RWPE2 (cell line): ENCODE measurements at regions not wholly inside any gene's neighbourhood (a gene's known extent, or its start where the extent isn't known, plus 50 kb on each side); places are given as distances from the start of the nearest gene placed in this dataset.

ENCODE experiments used
- ATAC-seq: fragments of 200-7000 bp; cut with Tn5 transposase; 3 replicates; pipeline ENCODE4 v1.9.1; 2021; ENCODE audit warnings: low read depth
- DNase-seq: peaks from one replicate; pipeline ENCODE4 v3.0.0-alpha.2; 2020; ENCODE audit warnings: low spot score
- H3K27ac ChIP-seq: fragments of 450-650 bp; 2 replicates; pipeline ENCODE4 v1.5.1; 2017; ENCODE audit warnings: mild to moderate bottlenecking; ENCODE audit not compliant: poor library complexity, severe bottlenecking
- H3K27me3 ChIP-seq: fragments of 250-450 bp; sonication (Bioruptor Pico); 2 replicates; pipeline ENCODE4 v1.5.1; 2021; ENCODE audit warnings: mild to moderate bottlenecking, moderate library complexity; ENCODE audit not compliant: insufficient read depth, poor library complexity, severe bottlenecking
- H3K36me3 ChIP-seq: fragments of 250-450 bp; sonication (Bioruptor Pico); 2 replicates; pipeline ENCODE4 v1.5.1; 2020; ENCODE audit warnings: low read depth, mild to moderate bottlenecking, moderate library complexity
- H3K4me1 ChIP-seq: fragments of 250-450 bp; sonication (Bioruptor Pico); 2 replicates; pipeline ENCODE4 v1.5.1; 2021; ENCODE audit warnings: mild to moderate bottlenecking, moderate library complexity; ENCODE audit not compliant: insufficient read depth, poor library complexity, severe bottlenecking
- H3K4me3 ChIP-seq: fragments of 250-450 bp; sonication (Bioruptor Pico); 2 replicates; pipeline ENCODE4 v1.5.1; 2021; ENCODE audit warnings: mild to moderate bottlenecking, moderate library complexity; ENCODE audit not compliant: severe bottlenecking
- H3K9me3 ChIP-seq: fragments of 250-450 bp; sonication (Bioruptor Pico); 2 replicates; pipeline ENCODE4 v1.5.1; 2021; ENCODE audit warnings: mild to moderate bottlenecking, moderate library complexity; ENCODE audit not compliant: severe bottlenecking
- CTCF ChIP-seq: fragments of 450-650 bp; IDR thresholded peaks from one replicate; pipeline ENCODE4 v1.5.1; 2017; ENCODE audit warnings: mild to moderate bottlenecking, moderate library complexity; ENCODE audit not compliant: poor library complexity, severe bottlenecking

- no peak overlapping the region for H3K27ac ChIP-seq
- TF ChIP-seq CTCF, result no peak
- no peaks in the 10 kb centered on the region for H3K9me3 ChIP-seq
- H3K27me3 ChIP-seq, result no peaks in the 10 kb centered on the region
- no peaks in the 10 kb centered on the region for H3K36me3 ChIP-seq
- H3K4me3 ChIP-seq, result no peak overlapping the region
- ATAC-seq, result no peak
- H3K4me1 ChIP-seq, result no peaks in the 10 kb centered on the region
- no peak for DNase-seq
These were observed 349.0 kb downstream of the SIPA1L2 start for GRCh38 chr1:232280910-232281309.

- no peak for ATAC-seq
- no peaks in the 10 kb centered on the region for H3K4me1 ChIP-seq
- H3K27ac ChIP-seq, result no peak overlapping the region
These were observed 350.0 kb downstream of the SIPA1L2 start for GRCh38 chr1:232279909-232280400.

GRCh38 chr1:232278925-232279324, 351.0 kb downstream of the SIPA1L2 start:
- no peaks in the 10 kb centered on the region for H3K4me1 ChIP-seq
- no peak for TF ChIP-seq CTCF
- H3K27ac ChIP-seq, result no peak overlapping the region
- H3K4me3 ChIP-seq, result no peak overlapping the region
- no peaks in the 10 kb centered on the region for H3K36me3 ChIP-seq
- ATAC-seq (no peak), DNase-seq (no peak)
- H3K27me3 ChIP-seq, result no peaks in the 10 kb centered on the region
- no peaks in the 10 kb centered on the region for H3K9me3 ChIP-seq

More at GRCh38 chr1:232279909-232280400, 350.0 kb downstream of the SIPA1L2 start:
- no peaks in the 10 kb centered on the region for H3K27me3 ChIP-seq
- no peaks in the 10 kb centered on the region for H3K36me3 ChIP-seq
- DNase-seq, result no peak
- H3K4me3 ChIP-seq, result no peak overlapping the region
- H3K9me3 ChIP-seq, result no peaks in the 10 kb centered on the region
- no peak for TF ChIP-seq CTCF

GRCh38 chr1:232276651-232277050, 353.3 kb downstream of the SIPA1L2 start:
- Histone ChIP-seq H3K4me1 (no peaks in the 10 kb centered on the region), H3K27ac (no peak overlapping the region), H3K36me3 (no peaks in the 10 kb centered on the region), H3K27me3 (no peaks in the 10 kb centered on the region), H3K9me3 (no peaks in the 10 kb centered on the region), H3K4me3 (no peak overlapping the region)
- no peak for TF ChIP-seq CTCF
- DNase-seq (no peak), ATAC-seq (no peak)

GRCh38 chr1:232274999-232275710, 354.8 kb downstream of the SIPA1L2 start:
- Histone ChIP-seq H3K9me3 (no peaks in the 10 kb centered on the region), H3K36me3 (no peaks in the 10 kb centered on the region), H3K4me1 (no peaks in the 10 kb centered on the region), H3K4me3 (no peak overlapping the region), H3K27ac (no peak overlapping the region), H3K27me3 (no peaks in the 10 kb centered on the region)
- ATAC-seq (no peak), DNase-seq (no peak)
- TF ChIP-seq CTCF, result no peak
